Spleen (tissue), 7 donors: ENCODE measurements at regions not wholly inside any gene's neighbourhood (a gene's known extent, or its start where the extent isn't known, plus 50 kb on each side); places are given as distances from the start of the nearest gene placed in this dataset.

Experiments used
- CTCF ChIP-seq, 11 experiments: fragments of 200-600 bp in 7 of 11; fragments of 450-650 bp in 4 of 11; sonication (generic) in 4 of 11; IDR thresholded peaks in 8 of 11; conservative IDR thresholded peaks in 3 of 11; 1 replicate in 7 of 11; 2 replicates in 4 of 11; pipeline versions ENCODE4 v1.4.0 to v1.8.0; 2016 to 2021; ENCODE audit warnings: antibody characterized with exemption in 11 of 11, inconsistent platforms in 4 of 11, mild to moderate bottlenecking in 1 of 11
- POLR2A ChIP-seq, 3 donors: fragments of 450-650 bp; IDR thresholded peaks; one replicate each; pipeline ENCODE4 v1.5.1; 2017; ENCODE audit warnings: antibody characterized with exemption in 3 of 3, mild to moderate bottlenecking in 1 of 3
- POLR2AphosphoS5 ChIP-seq, 3 donors: sonication (generic); formaldehyde crosslinking; IDR thresholded peaks; one replicate each; pipeline ENCODE4 v1.5.1; 2017; ENCODE audit warnings: antibody characterized with exemption in 3 of 3
- donor health status: DM: no; HTN: no; CAD: no; lungs with moderate emphysema.
- donor health status: DM: no; HTN: no; CAD: no.
- donor health status: DM: no; HTN: no; CAD: no.

GRCh38 chr16:8204769-8205168 lies 385.5 kb downstream of the TMEM114 start:
- TF ChIP-seq CTCF (IDR thresholded peaks at IDR 0.05 in 8 of 11, conservative IDR thresholded peaks at IDR 0.05 in 3 of 11) (no peak), POLR2A (IDR thresholded peaks at IDR 0.05) (no peak), POLR2AphosphoS5 (IDR thresholded peaks at IDR 0.05) (no peak)
